ENCODE measurements at regions not wholly inside any gene's neighbourhood (a gene's known extent, or its start where the extent isn't known, plus 50 kb on each side); places are given as distances from the start of the nearest gene placed in this dataset.
A peak's percentile ranks its signal among the peaks of the same experiment; 100 is the strongest.
"Not testable (repeated sequence)": the region's sequence is repeated elsewhere in the genome, so short reads cannot be mapped to it uniquely, and the experiment has no call there.

- DNase-seq (ENCODE audit: low read depth in 2 of 2): no peak
Measured at GRCh38 chr17:31748881-31749280, 110.2 kb downstream of the COPRS start.

DNA sequence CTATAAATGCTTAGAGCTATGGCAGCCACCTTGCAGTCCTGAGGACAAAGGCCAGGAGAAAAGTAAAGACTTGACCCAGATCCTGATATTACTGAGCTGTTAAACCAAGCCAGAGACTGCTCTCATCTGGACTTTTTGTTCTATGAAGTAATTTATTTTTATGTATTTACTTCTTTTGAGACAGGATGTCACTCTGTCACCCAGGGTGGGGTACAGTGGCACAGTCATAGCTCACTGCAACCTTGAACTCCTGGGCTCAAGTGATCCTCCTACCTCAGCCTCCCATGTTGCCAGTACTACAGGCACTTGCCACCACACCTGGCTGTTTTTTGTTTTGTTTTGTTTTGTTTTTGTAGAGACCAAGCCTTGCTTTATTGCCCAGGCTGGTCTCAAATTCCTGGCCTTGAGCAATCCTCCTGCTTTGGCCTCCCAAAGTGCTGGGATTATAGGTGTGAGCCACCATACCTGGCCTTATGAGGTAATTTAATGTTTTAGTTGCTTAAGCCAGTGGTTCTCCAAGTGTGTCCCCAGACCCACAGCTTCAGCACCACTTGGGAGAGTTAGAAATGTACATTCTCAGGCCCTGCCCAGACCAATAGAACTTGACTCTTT is 112.1 kb downstream of the COPRS start:
- DNase-seq (ENCODE audit: low read depth in 2 of 2): no peak

DNA sequence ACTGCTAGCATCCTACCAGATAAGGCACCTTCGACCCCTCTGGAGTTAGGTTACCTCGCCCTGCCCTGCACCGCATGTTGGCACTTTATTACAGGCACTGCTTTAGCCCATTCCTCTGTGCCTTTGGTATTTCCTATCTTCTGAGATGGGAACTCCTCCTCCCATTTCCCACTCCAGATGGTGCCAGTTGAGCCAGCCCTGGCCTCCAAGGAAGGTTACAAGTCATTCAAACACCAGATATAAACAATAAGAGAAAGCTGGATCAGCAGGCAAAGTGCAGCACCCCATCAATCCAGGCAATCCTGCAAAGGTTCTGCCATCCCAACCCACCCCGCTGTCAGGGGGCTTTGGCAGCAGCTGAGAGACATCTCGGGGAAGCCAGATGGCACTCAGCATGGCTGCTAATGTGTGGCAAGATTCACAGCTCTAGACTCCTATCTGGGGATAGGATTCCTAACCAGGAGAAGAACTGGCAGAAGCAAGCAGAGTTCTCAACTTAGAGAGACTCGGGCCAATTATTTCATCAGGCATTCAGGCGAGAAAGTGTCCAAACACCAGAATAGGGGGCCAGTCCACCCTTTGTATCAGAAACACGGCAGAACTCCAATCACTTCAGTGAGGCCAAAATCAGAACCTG is 113.0 kb downstream of the COPRS start:
- DNase-seq (ENCODE audit: low read depth in 2 of 2): no peak

DNA sequence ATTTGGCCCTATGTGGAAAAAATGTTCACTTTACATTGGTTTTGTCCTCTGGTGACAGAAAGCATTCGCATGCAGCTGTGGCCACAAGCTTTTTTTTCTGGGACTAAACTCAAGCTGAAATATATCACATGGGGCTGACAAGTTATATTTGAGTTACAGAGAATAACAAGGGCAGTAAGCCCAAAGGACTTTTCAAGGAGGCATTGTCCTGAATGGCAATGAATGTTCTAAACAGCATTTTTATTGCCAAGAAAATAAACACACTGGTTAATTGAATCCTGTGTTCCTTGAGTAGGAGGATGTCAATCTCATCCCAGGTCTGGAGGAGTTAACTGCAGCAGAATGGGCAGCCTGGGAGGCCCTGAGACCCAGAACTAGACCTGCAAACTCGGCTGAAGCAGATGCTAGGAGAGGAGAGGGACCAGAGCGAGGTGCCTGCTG is 114.5 kb downstream of the COPRS start:
- no peak for DNase-seq (ENCODE audit: low read depth in 2 of 2)

- no peak for DNase-seq (ENCODE audit: low read depth in 2 of 2)
Measured at GRCh38 chr17:31743797-31744196, 115.2 kb downstream of the COPRS start.

DNA sequence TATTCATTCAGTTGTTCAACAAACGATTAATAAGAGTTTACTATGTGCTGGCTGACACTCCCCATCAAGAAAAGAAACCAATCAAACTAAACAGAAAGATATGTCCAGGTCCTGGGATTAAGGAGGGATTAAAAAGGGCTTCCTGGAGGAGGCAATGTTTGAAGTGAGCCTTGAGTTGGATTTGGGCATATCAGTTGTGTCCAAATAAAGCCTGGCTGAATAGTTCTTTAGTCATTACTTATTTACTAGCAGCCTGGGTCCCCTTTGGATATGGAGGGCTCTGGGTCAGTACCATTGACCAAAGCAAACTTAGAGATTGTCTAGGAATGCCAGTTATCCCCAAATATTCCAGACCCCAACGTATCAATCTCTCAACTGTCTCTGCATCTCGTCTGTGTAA is 117.7 kb downstream of the COPRS start:
- DNase-seq (ENCODE audit: low read depth in 2 of 2): no peak

DNA sequence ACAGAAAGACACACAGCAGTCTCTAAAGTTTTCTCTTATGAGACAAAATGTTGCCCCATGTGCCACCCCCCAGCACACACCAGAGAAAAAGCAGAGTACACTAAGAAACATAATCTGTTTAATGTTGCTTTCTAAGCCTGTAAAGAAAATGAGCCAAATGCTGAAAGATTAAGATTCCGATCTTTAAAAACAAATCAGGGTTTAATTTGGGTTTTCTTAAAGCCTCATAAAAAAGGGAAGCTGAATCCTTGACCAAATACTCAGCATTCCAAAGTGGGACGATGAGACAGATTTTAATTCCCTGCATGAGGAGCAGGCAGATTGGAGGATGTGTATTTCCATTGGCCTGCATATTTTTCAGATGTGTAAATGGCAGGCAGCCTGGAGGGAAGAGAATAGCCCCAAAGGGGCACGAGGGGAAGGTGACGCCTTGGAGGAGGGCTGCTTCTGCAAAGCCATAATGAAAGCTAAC is 118.4 kb downstream of the COPRS start:
- DNase-seq (ENCODE audit: low read depth in 2 of 2): peak; percentile 97

DNA sequence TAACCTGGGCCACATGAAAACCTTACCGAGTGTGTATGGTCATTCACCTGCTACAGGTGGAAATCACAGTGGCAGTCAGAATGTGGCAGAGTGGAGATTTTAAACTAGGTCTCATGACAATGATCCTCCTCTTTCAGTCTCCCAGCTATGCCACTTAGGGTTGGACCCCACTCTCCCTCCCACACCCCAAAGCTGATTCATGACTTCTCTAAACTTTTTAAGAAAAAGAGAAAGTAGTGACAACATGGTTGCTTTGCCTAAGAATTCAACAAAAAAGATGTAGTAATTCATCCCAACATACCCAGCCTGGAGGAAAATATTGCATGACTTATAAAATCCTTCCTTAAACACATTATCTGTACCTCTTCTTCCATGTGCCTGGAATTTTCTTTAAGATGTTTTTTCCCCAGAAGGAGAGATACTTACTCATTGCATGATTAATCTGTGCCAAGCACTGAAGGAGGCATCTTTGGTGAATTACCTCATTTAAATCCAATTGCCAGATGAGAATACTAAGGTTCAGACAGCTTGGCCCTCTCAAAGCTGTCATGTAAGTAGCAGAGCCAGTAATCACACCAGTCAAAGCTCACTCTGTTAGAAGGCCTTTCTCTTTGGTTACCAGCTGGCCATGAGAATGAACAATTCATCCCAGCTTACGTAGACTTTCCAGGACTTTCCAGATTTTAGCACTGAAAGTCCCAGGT is 119.9 kb downstream of the COPRS start:
- DNase-seq (ENCODE audit: low read depth in 2 of 2): peak; percentile 58 to 63

DNA sequence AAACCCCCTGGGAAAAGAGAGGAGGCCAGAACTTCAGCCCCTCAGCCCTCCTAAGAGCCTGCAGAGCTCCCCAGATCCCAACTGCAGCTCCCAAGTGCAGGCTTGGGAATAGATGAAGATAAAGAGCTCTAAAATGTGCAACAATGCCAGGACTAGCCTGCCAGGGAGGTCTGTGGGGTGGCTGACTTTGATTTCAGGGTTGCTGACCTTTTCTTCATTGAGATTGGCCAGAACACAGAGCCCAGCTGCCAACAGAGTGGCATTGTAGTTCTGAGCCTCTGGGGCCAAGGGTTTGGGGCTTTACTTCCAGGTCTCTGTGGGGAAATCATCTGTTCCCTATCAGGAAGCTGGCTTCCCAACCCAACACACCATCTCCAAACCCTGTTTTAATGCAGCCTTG is 120.6 kb downstream of the COPRS start:
- DNase-seq (ENCODE audit: low read depth in 2 of 2): no peak

DNA sequence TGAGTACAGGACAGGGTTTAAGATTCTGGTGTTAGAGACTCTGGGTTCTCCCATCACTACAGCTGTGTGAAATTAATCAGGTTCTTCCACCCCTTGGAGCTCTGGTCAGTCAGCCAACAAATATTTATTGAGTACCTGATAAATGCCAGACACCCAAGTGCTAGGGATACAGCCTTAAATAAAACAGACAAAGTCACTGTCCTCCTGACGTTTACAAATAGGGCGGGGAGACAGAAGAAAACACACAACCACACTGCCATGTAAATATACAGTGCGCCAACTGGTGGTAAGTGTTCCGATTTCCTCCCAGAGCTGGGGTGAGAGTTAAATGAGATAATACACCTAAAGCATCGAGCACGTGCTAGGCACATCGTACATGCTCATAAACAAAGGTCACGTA is 121.0 kb downstream of the COPRS start:
- DNase-seq (ENCODE audit: low read depth in 2 of 2): no peak

DNA sequence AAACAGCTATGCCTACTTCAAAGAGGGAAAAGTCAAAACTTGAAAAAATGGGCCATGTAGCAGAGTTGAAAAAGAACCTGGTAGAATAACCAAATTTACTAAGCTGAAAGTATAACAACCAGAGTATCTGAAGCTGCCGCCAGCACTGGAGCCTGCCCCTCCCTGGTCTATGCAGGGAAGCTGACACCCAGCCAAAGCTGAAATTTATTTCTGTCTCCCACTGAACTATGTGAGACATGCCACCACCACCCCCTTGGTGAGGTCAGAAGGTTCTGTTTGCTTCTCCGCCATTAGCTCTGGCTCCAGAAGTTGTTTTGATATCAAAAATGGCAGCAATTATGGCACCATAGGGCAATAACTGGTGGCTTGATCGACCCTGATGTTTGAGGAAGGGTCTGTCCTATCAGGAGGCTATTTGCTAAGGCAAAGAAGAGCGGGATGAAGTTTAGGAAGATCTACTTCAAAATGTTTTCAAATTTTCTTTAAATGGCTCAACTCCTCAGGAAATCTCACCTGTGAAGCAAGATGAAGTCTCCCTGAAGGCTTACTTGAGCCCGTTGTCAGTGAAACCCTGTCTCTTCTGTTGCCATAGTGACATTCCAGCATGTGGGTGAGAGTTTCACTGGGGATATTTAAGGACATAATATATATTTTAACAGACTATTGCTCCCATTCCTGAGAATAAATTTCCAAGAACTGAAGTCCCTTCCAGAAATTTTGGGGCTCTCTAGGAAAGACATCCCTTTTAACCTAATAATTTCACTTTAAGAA is 122.0 kb downstream of the COPRS start:
- DNase-seq (ENCODE audit: low read depth in 2 of 2): no peak

GRCh38 chr17:31733326-31733725 is 125.7 kb downstream of the COPRS start:
- DNase-seq (ENCODE audit: low read depth in 2 of 2): no peak

DNA sequence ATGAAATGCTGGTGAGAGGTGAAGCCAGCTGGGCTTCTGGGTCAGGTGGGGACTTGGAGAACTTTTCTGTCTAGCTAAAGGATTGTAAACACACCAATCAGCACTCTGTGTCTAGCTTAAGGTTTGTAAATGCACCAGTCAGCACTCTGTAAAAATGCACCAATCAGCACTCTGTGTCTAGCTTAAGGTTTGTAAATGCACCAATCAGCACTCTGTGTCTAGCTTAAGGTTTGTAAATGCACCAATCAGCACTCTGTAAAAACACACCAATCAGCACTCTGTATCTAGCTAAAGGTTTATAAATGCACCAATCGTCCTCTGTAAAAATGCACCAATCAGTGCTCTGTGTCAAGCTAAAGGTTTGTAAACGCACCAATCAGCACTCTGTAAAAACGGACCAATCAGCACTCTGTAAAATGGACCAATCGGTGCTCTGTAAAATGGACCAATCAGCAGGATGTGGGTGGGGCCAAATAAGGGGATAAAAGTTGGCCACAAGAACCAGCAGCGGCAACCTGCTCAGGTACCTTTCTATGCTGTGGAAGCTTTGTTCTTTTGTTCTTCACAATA is 127.4 kb downstream of the COPRS start:
- DNase-seq (ENCODE audit: low read depth in 2 of 2): not testable (repeated sequence)

DNA sequence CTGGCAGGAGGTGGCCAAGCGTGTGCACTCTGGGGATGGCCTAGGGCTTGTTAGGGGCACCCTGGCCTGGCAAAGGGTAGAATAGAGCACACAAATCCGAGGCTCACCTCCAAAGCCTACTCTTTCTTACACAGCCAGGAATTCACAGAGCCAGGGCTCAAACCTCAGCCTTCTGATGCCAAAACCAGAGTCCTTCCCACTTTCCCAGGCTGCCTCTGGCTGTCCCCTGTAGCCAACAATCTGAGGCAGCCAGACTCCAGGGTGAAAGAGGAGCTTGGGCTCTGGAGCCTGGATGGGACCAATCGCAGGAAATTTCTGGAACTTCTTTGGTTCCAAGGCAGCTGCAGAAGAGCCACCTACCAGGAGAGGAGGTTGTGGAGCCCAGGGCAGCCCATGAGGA is 127.9 kb downstream of the COPRS start:
- no peak for DNase-seq (ENCODE audit: low read depth in 2 of 2)

GRCh38 chr17:31726980-31727427 is 132.0 kb downstream of the COPRS start:
- DNase-seq (ENCODE audit: low read depth in 2 of 2): peak in 1 of 2 experiments; percentile 14

DNA sequence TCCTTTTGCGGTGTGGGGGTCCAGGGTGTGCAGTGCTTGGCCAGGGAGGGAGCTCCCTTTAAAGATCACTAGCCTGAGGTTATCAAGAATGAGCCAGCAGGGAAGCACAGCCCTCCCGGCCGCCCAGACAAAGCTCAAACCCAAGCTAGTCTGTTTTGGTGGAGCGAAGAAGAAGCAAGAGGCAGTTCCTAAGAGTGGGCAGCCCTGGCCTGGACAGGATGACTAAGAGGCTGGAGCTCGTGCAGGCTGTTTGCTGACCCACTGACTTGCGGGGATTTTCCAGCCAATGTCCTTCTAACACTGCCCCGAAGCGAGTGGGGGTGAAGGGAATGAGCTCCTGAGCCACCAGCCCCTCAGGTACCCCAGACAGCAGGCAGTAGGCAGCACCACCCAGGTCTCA is 134.4 kb downstream of the COPRS start:
- no peak for DNase-seq (ENCODE audit: low read depth in 2 of 2)

DNA sequence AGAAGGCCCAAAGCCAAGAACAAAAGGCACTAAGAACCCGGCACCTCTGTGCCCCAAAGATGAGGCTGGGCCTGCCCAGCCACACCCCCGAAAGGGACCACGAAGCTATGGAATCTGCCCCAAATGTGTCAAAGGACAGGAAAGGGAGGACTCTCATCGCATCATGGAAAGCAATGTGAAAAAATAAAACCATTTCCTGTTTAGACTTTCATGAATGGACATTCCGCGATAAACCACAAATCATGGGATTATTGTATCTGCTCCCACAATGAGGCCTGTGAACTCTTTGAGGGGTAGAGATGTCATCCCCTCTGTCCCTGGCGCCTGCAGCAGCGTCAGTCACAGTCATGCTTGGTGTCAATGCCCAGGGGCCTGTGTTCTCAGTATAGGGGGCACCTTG is 135.0 kb downstream of the COPRS start:
- no peak for DNase-seq (ENCODE audit: low read depth in 2 of 2)

DNA sequence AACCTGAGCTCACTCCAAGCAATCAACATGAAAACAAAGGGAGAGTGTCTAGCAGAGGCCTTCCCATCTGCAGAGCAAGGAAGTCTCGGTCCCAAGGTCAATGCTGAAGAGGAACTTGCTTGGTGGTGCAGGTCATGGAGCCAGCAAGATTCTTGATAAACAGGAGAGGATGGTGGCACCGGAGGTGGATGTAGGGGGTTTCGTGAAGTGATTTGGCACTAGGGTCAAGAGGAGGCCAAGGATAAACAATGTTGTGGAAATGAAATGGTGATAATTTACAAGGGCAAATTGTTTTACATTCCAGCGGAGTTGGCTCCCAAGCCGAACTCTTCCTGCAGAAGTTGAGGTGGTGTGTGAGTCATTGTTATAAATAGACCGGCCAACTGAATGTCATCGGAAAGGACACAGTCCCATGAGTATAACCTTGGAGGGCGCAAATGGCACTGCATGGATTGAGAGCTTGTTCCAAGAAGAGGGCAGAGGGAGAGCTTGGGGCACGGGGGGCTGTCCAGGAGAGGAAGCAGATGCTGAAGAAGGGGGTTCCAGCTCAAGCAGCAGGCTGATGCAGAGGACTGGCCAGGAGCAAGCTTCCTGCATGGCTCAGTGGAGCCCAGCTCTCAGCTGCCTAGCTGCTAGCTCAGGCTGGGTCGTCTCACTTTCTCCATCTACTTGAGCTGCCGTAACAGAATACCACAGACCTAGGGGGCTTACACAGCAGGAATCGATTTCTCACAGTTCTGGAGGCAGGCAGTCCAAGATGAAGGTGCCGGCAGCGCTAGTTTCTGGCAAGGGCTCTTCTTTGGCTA is 136.6 kb downstream of the COPRS start:
- no peak for DNase-seq (ENCODE audit: low read depth in 2 of 2)

- no peak for DNase-seq (ENCODE audit: low read depth in 2 of 2)
Measured at GRCh38 chr17:31721291-31722025, 137.6 kb downstream of the COPRS start.

DNA sequence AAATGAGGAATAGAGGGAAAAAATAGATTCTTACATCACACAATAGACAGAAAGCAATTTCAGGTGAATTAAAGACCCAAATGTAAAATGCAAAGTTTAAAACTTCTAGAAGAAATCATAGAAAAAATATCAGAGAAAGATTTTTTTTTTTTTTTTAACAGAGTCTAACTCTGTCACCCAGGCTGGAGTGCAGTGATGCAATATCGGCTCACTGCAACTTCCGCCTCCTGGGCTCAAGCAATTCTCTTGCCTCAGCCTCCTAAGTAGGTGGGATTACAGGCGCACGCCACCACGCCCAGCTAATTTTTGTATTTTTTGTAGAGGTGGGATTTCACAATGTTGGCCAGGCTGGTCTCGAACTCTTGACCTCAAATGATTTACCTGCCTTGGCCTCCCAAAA is 141.8 kb downstream of the COPRS start:
- not testable (repeated sequence) for DNase-seq (ENCODE audit: low read depth in 2 of 2)
